ENCODE measurements at regions not wholly inside any gene's neighbourhood (a gene's known extent, or its start where the extent isn't known, plus 50 kb on each side); places are given as distances from the start of the nearest gene placed in this dataset.

DNA sequence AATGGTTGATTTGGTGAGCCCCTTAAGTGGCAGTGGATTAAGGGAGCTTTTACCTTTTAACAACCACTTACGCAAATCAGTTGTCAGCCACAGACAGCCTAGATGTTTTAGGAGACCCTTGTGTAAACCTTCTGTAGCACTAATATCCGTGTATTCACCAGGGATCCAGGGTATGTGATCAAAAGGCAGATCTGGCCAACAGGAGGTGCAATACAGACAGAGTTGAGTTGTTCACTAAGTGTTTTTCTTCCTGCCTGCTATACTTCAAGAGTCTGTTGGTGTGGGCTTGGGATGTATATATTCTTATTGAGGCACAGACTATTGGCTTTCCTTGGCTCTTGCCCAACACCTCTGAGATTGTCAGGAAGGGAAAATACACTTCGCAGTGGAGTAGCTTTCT, 175.1 kb downstream of the FAT3 start:
- TF ChIP-seq, protein P1, sequence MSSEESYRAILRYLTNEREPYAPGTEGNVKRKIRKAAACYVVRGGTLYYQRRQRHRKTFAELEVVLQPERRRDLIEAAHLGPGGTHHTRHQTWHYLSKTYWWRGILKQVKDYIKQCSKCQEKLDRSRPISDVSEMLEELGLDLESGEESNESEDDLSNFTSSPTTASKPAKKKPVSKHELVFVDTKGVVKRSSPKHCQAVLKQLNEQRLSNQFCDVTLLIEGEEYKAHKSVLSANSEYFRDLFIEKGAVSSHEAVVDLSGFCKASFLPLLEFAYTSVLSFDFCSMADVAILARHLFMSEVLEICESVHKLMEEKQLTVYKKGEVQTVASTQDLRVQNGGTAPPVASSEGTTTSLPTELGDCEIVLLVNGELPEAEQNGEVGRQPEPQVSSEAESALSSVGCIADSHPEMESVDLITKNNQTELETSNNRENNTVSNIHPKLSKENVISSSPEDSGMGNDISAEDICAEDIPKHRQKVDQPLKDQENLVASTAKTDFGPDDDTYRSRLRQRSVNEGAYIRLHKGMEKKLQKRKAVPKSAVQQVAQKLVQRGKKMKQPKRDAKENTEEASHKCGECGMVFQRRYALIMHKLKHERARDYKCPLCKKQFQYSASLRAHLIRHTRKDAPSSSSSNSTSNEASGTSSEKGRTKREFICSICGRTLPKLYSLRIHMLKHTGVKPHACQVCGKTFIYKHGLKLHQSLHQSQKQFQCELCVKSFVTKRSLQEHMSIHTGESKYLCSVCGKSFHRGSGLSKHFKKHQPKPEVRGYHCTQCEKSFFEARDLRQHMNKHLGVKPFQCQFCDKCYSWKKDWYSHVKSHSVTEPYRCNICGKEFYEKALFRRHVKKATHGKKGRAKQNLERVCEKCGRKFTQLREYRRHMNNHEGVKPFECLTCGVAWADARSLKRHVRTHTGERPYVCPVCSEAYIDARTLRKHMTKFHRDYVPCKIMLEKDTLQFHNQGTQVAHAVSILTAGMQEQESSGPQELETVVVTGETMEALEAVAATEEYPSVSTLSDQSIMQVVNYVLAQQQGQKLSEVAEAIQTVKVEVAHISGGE (CRISPR knock-in tag; IDR thresholded peaks at IDR 0.05), result no peak
- TF ChIP-seq ETV6 (IDR thresholded peaks at IDR 0.05; ENCODE audit: borderline replicate concordance in 1 of 2, low read depth in 2 of 2, low read length in 1 of 2) (no peak), ETV6 (CRISPR knock-in tag; IDR thresholded peaks at IDR 0.05; ENCODE audit: borderline replicate concordance) (no peak), MTA3 (IDR thresholded peaks at IDR 0.05; ENCODE audit: borderline replicate concordance) (no peak), ZNF589 (CRISPR knock-in tag; IDR thresholded peaks at IDR 0.05; ENCODE audit: low read depth) (no peak), CHD1 (IDR thresholded peaks at IDR 0.05; ENCODE audit: low read length) (no peak), TRIM28 (IDR thresholded peaks at IDR 0.05) (no peak), HDGF (IDR thresholded peaks at IDR 0.05) (no peak), ARNT (IDR thresholded peaks at IDR 0.05) (no peak), MTA1 (IDR thresholded peaks at IDR 0.05; ENCODE audit: borderline replicate concordance) (no peak), BCOR (IDR thresholded peaks at IDR 0.05) (no peak)
- TF ChIP-seq, protein P2, sequence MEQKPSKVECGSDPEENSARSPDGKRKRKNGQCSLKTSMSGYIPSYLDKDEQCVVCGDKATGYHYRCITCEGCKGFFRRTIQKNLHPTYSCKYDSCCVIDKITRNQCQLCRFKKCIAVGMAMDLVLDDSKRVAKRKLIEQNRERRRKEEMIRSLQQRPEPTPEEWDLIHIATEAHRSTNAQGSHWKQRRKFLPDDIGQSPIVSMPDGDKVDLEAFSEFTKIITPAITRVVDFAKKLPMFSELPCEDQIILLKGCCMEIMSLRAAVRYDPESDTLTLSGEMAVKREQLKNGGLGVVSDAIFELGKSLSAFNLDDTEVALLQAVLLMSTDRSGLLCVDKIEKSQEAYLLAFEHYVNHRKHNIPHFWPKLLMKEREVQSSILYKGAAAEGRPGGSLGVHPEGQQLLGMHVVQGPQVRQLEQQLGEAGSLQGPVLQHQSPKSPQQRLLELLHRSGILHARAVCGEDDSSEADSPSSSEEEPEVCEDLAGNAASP (IDR thresholded peaks at IDR 0.05), result no peak
- TF ChIP-seq, protein P3, sequence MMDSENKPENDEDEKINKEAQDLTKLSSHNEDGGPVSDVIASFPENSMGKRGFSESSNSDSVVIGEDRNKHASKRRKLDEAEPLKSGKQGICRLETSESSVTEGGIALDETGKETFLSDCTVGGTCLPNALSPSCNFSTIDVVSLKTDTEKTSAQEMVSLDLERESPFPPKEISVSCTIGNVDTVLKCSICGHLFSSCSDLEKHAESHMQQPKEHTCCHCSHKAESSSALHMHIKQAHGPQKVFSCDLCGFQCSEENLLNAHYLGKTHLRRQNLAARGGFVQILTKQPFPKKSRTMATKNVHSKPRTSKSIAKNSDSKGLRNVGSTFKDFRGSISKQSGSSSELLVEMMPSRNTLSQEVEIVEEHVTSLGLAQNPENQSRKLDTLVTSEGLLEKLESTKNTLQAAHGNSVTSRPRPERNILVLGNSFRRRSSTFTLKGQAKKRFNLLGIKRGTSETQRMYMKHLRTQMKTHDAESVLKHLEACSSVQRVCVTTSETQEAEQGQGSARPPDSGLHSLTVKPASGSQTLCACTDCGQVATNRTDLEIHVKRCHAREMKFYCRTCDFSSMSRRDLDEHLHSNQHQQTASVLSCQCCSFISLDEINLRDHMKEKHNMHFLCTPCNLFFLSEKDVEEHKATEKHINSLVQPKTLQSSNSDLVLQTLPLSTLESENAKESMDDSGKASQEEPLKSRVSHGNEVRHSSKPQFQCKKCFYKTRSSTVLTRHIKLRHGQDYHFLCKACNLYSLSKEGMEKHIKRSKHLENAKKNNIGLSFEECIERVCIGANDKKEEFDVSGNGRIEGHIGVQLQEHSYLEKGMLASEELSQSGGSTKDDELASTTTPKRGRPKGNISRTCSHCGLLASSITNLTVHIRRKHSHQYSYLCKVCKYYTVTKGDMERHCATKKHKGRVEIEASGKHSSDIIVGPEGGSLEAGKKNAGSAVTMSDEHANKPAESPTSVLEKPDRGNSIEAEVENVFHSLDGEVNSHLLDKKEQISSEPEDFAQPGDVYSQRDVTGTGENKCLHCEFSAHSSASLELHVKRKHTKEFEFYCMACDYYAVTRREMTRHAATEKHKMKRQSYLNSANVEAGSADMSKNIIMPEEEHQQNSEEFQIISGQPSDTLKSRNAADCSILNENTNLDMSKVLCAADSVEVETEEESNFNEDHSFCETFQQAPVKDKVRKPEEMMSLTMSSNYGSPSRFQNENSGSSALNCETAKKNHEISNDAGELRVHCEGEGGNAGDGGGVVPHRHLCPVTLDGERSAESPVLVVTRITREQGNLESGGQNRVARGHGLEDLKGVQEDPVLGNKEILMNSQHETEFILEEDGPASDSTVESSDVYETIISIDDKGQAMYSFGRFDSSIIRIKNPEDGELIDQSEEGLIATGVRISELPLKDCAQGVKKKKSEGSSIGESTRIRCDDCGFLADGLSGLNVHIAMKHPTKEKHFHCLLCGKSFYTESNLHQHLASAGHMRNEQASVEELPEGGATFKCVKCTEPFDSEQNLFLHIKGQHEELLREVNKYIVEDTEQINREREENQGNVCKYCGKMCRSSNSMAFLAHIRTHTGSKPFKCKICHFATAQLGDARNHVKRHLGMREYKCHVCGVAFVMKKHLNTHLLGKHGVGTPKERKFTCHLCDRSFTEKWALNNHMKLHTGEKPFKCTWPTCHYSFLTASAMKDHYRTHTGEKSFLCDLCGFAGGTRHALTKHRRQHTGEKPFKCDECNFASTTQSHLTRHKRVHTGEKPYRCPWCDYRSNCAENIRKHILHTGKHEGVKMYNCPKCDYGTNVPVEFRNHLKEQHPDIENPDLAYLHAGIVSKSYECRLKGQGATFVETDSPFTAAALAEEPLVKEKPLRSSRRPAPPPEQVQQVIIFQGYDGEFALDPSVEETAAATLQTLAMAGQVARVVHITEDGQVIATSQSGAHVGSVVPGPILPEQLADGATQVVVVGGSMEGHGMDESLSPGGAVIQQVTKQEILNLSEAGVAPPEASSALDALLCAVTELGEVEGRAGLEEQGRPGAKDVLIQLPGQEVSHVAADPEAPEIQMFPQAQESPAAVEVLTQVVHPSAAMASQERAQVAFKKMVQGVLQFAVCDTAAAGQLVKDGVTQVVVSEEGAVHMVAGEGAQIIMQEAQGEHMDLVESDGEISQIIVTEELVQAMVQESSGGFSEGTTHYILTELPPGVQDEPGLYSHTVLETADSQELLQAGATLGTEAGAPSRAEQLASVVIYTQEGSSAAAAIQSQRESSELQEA (IDR thresholded peaks at IDR 0.05; ENCODE audit: low read depth), result no peak

Data from K562 (cell line).